ENCODE measurements at regions not wholly inside any gene's neighbourhood (a gene's known extent, or its start where the extent isn't known, plus 50 kb on each side); places are given as distances from the start of the nearest gene placed in this dataset.

GRCh38 chr4:84394386-84394785, 104.7 kb downstream of the NKX6-1 start:
- Histone ChIP-seq H3K27me3 (ENCODE audit: insufficient read depth, low read depth) (no peaks in the 10 kb centered on the region), H3K36me3 (ENCODE audit: low read depth) (no peaks in the 10 kb centered on the region), H2AFZ (no peak overlapping the region), H4K20me1 (ENCODE audit: insufficient read depth) (no peaks in the 10 kb centered on the region), H3K4me1 (replicated peaks; ENCODE audit: insufficient read depth) (no peaks in the 10 kb centered on the region), H3K9me2 (ENCODE audit: insufficient read depth) (no peaks in the 10 kb centered on the region), H3F3A (ENCODE audit: insufficient read depth, low read depth) (no peaks in the 10 kb centered on the region), H3K4me2 (no peak overlapping the region), H3K27ac (no peak overlapping the region), H3K4me3 (no peak overlapping the region), H3K9me3 (ENCODE audit: insufficient read depth, low read depth) (no peaks in the 10 kb centered on the region), H3K79me2 (ENCODE audit: low read depth) (no peaks in the 10 kb centered on the region)
- TF ChIP-seq CTCF (conservative IDR thresholded peaks at IDR 0.05) = no peak
- TF ChIP-seq EZH2 (IDR thresholded peaks at IDR 0.05; ENCODE audit: low read depth) = no peak
- POLR2A ChIA-PET (ENCODE audit: unreplicated experiment) = no interaction called here
- DNase-seq = no peak
- CTCF ChIA-PET = no interaction called here
- intact Hi-C loops (cut with micrococcal nuclease; ENCODE audit: unreplicated experiment) = no loop called here
- no TSS peak for BruUV-seq (replicated peaks)

GRCh38 chr4:84392951-84393590, 106.0 kb downstream of the NKX6-1 start:
- ChIA-PET POLR2A (ENCODE audit: unreplicated experiment) (no interaction called here), CTCF (no interaction called here)
- H3K4me3 ChIP-seq = no peak overlapping the region
- TF ChIP-seq CTCF (conservative IDR thresholded peaks at IDR 0.05) (no peak), EZH2 (IDR thresholded peaks at IDR 0.05; ENCODE audit: low read depth) (no peak)
- intact Hi-C loops (cut with micrococcal nuclease; ENCODE audit: unreplicated experiment) = no loop called here
- H3K27me3 ChIP-seq (ENCODE audit: insufficient read depth, low read depth) = no peaks in the 10 kb centered on the region
- no peak for DNase-seq
- no peaks in the 10 kb centered on the region for H3K9me2 ChIP-seq (ENCODE audit: insufficient read depth)
- no peak overlapping the region for H3K4me2 ChIP-seq
- H3F3A ChIP-seq (ENCODE audit: insufficient read depth, low read depth) = no peaks in the 10 kb centered on the region
- H3K36me3 ChIP-seq (ENCODE audit: low read depth) = no peaks in the 10 kb centered on the region
- H3K79me2 ChIP-seq (ENCODE audit: low read depth) = no peaks in the 10 kb centered on the region
- no peaks in the 10 kb centered on the region for H3K4me1 ChIP-seq (replicated peaks; ENCODE audit: insufficient read depth)
- no peak overlapping the region for H2AFZ ChIP-seq
- BruUV-seq (replicated peaks) = no TSS peak
- no peaks in the 10 kb centered on the region for H3K9me3 ChIP-seq (ENCODE audit: insufficient read depth, low read depth)
- H3K27ac ChIP-seq = no peak overlapping the region
- no peaks in the 10 kb centered on the region for H4K20me1 ChIP-seq (ENCODE audit: insufficient read depth)

GRCh38 chr4:84389406-84389805, 109.7 kb downstream of the NKX6-1 start:
- H3K27me3 ChIP-seq (ENCODE audit: insufficient read depth, low read depth) = no peaks in the 10 kb centered on the region
- H3K4me3 ChIP-seq = no peak overlapping the region
- POLR2A ChIA-PET (ENCODE audit: unreplicated experiment) = no interaction called here
- no peaks in the 10 kb centered on the region for H3K9me3 ChIP-seq (ENCODE audit: insufficient read depth, low read depth)
- no peak for TF ChIP-seq CTCF (conservative IDR thresholded peaks at IDR 0.05)
- no peak for TF ChIP-seq EZH2 (IDR thresholded peaks at IDR 0.05; ENCODE audit: low read depth)
- H3K27ac ChIP-seq = no peak overlapping the region
- H3K36me3 ChIP-seq (ENCODE audit: low read depth) = no peaks in the 10 kb centered on the region
- no peak overlapping the region for H2AFZ ChIP-seq
- H3K79me2 ChIP-seq (ENCODE audit: low read depth) = no peaks in the 10 kb centered on the region
- no peaks in the 10 kb centered on the region for H4K20me1 ChIP-seq (ENCODE audit: insufficient read depth)
- DNase-seq = no peak
- BruUV-seq (replicated peaks) = no TSS peak
- CTCF ChIA-PET = no interaction called here
- H3K4me1 ChIP-seq (replicated peaks; ENCODE audit: insufficient read depth) = no peaks in the 10 kb centered on the region
- no peaks in the 10 kb centered on the region for H3F3A ChIP-seq (ENCODE audit: insufficient read depth, low read depth)
- intact Hi-C loops (cut with micrococcal nuclease; ENCODE audit: unreplicated experiment) = no loop called here
- no peak overlapping the region for H3K4me2 ChIP-seq
- H3K9me2 ChIP-seq (ENCODE audit: insufficient read depth) = no peaks in the 10 kb centered on the region
